ENCODE measurements at regions not wholly inside any gene's neighbourhood (a gene's known extent, or its start where the extent isn't known, plus 50 kb on each side); places are given as distances from the start of the nearest gene placed in this dataset.

DNA sequence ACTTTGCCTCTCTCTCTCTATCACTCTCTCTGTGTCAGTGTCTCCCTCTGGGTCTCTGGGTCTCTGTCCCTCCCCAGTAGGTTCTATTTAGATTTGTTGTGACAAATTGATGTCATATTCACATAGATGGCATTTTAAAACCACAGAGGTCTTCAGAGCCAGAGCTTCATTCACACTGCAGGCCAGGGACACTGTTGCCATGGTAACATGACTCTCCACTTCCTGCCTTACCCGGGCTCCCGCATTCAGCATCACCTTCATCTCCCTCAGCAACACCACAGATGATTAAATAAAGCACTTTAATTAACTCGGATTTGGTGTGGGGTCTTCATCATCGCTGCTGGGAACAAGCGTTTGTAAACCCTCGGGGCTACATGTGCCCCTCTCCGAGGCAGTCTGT lies 132.6 kb downstream of the ETS2 start:
- H3K9me3 ChIP-seq (ENCODE audit: control insufficient read depth in 1 of 2, insufficient read depth in 1 of 2, low read length in 2 of 2): no peaks in the 10 kb centered on the region
- peaks cover 11% of the 10 kb centered on the region for H3K4me1 Mint-ChIP-seq (ENCODE audit: low read depth)
- no peaks in the 10 kb centered on the region for H3K27me3 ChIP-seq (ENCODE audit: control insufficient read depth in 1 of 2, insufficient read depth in 2 of 2, low read length in 2 of 2)
- no peak overlapping the region for H3K4me3 Mint-ChIP-seq
- no peak overlapping the region for H3K27ac ChIP-seq (ENCODE audit: low read depth in 1 of 2, low read length in 2 of 2)
- ChIA-PET POLR2A (no interaction called here), CTCF (no interaction called here)
- peak; percentile 49 for ATAC-seq (ENCODE audit: poor library complexity)
- peaks cover 3% of the 10 kb centered on the region for H3K4me1 ChIP-seq (ENCODE audit: insufficient read depth, low read length)
- H3K27me3 Mint-ChIP-seq: no peaks in the 10 kb centered on the region
- TF ChIP-seq, protein P1, sequence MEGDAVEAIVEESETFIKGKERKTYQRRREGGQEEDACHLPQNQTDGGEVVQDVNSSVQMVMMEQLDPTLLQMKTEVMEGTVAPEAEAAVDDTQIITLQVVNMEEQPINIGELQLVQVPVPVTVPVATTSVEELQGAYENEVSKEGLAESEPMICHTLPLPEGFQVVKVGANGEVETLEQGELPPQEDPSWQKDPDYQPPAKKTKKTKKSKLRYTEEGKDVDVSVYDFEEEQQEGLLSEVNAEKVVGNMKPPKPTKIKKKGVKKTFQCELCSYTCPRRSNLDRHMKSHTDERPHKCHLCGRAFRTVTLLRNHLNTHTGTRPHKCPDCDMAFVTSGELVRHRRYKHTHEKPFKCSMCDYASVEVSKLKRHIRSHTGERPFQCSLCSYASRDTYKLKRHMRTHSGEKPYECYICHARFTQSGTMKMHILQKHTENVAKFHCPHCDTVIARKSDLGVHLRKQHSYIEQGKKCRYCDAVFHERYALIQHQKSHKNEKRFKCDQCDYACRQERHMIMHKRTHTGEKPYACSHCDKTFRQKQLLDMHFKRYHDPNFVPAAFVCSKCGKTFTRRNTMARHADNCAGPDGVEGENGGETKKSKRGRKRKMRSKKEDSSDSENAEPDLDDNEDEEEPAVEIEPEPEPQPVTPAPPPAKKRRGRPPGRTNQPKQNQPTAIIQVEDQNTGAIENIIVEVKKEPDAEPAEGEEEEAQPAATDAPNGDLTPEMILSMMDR (IDR thresholded peaks at IDR 0.05): no peak
- H3K36me3 Mint-ChIP-seq (ENCODE audit: low read depth): no peaks in the 10 kb centered on the region
- peaks cover 2% of the 10 kb centered on the region for H3K9me3 Mint-ChIP-seq
- no peak overlapping the region for H3K4me3 ChIP-seq (ENCODE audit: low read length)
- H3K27ac Mint-ChIP-seq: no peak overlapping the region
- DNase-seq: peak in 4 of 14 experiments; percentile 3 to 34 (median 23)
- H3K36me3 ChIP-seq (ENCODE audit: insufficient read depth, low read length): no peaks in the 10 kb centered on the region
- intact Hi-C loops (cut with DNase I, micrococcal nuclease): no loop called here

DNA sequence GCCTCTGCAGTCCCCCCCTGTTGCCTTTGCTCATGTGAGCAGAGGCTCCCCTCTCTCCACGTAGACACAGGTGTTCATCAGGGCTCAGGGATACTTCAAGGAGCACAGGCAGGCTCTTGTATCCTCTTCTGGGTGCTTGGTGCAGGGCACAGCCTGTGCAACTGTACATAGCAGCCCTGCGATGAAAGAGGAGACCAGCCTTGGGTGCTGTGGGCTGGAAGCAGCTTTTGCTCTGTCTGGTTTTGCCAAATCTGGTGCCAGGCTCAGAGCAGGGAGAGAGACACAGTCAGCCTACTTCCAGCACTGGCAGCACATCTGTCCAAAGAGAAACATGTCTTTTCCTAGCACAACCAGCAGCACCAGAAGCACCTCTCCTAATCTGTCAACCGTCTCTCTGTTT lies 132.1 kb downstream of the ETS2 start:
- no peaks in the 10 kb centered on the region for H3K27me3 Mint-ChIP-seq
- TF ChIP-seq, protein P1 (IDR thresholded peaks at IDR 0.05): no peak
- POLR2A ChIA-PET: no interaction called here
- no peaks in the 10 kb centered on the region for H3K36me3 Mint-ChIP-seq (ENCODE audit: low read depth)
- DNase-seq: no peak
- ATAC-seq (ENCODE audit: poor library complexity): no peak
- peaks cover 11% of the 10 kb centered on the region for H3K4me1 Mint-ChIP-seq (ENCODE audit: low read depth)
- no peaks in the 10 kb centered on the region for H3K9me3 ChIP-seq (ENCODE audit: control insufficient read depth in 1 of 2, insufficient read depth in 1 of 2, low read length in 2 of 2)
- peaks cover 3% of the 10 kb centered on the region for H3K4me1 ChIP-seq (ENCODE audit: insufficient read depth, low read length)
- no peak overlapping the region for H3K27ac Mint-ChIP-seq
- intact Hi-C loops (cut with DNase I, micrococcal nuclease): no loop called here
- H3K27me3 ChIP-seq (ENCODE audit: control insufficient read depth in 1 of 2, insufficient read depth in 2 of 2, low read length in 2 of 2): no peaks in the 10 kb centered on the region
- peaks cover 2% of the 10 kb centered on the region for H3K9me3 Mint-ChIP-seq
- H3K27ac ChIP-seq (ENCODE audit: low read depth in 1 of 2, low read length in 2 of 2): no peak overlapping the region
- H3K4me3 ChIP-seq (ENCODE audit: low read length): no peak overlapping the region
- CTCF ChIA-PET: no interaction called here
- H3K36me3 ChIP-seq (ENCODE audit: insufficient read depth, low read length): no peaks in the 10 kb centered on the region
- no peak overlapping the region for H3K4me3 Mint-ChIP-seq

DNA sequence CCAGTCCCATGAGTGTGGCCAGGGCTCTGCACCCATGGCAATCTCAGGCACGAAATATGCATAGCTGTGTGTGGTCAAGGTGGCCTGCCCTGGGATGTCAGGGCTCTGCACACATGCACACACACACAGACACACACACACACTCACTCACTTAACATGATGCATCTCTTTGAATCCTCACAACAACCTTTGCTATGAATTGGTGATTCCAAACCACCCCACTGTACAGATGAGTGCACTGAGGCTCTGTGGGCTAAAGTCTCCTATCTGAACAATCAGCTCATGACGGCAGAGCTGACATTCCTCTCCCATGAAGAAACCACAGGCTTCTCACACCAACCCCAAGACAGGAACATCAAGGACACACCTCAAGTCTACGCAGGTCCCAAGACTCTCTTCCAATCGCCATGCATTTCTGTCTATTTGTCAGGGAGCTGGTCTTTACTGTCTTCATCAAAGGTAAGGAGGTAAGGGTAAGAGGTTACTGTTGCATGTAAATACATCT lies 131.6 kb downstream of the ETS2 start:
- ChIA-PET POLR2A (no interaction called here), CTCF (no interaction called here)
- Histone ChIP-seq H3K36me3 (ENCODE audit: insufficient read depth, low read length) (no peaks in the 10 kb centered on the region), H3K27ac (ENCODE audit: low read depth in 1 of 2, low read length in 2 of 2) (no peak overlapping the region), H3K27me3 (ENCODE audit: control insufficient read depth in 1 of 2, insufficient read depth in 2 of 2, low read length in 2 of 2) (no peaks in the 10 kb centered on the region), H3K4me1 (ENCODE audit: insufficient read depth, low read length) (peaks cover 3% of the 10 kb centered on the region), H3K4me3 (ENCODE audit: low read length) (no peak overlapping the region), H3K9me3 (ENCODE audit: control insufficient read depth in 1 of 2, insufficient read depth in 1 of 2, low read length in 2 of 2) (no peaks in the 10 kb centered on the region)
- no peaks in the 10 kb centered on the region for H3K27me3 Mint-ChIP-seq
- peaks cover 2% of the 10 kb centered on the region for H3K9me3 Mint-ChIP-seq
- TF ChIP-seq, protein P1 (IDR thresholded peaks at IDR 0.05): no peak
- no peak for ATAC-seq (ENCODE audit: poor library complexity)
- H3K4me3 Mint-ChIP-seq: no peak overlapping the region
- no peak for DNase-seq
- intact Hi-C loops (cut with DNase I, micrococcal nuclease): no loop called here
- H3K4me1 Mint-ChIP-seq (ENCODE audit: low read depth): peaks cover 11% of the 10 kb centered on the region
- no peak overlapping the region for H3K27ac Mint-ChIP-seq
- H3K36me3 Mint-ChIP-seq (ENCODE audit: low read depth): no peaks in the 10 kb centered on the region

All from CD4-positive, alpha-beta T cell (primary cell).